HL-60 (cell line): ENCODE measurements at regions not wholly inside any gene's neighbourhood (a gene's known extent, or its start where the extent isn't known, plus 50 kb on each side); places are given as distances from the start of the nearest gene placed in this dataset.

Experiments
- DNase-seq, 2 experiments: peaks; one replicate each; pipeline ENCODE4 v3.0.0-alpha.2; 2010 to 2020; ENCODE audit warnings: low read depth in 1 of 2, low spot score in 1 of 2
- H3K27ac ChIP-seq: fragments of 250-450 bp; sonication (Bioruptor Pico); replicated peaks from 2 replicates; pipeline ENCODE4 v1.5.1; 2020; ENCODE audit warnings: mild to moderate bottlenecking, moderate library complexity
- H3K27me3 ChIP-seq: fragments of 250-450 bp; sonication (Bioruptor Pico); 2 replicates; pipeline ENCODE4 v1.5.1; 2021; ENCODE audit warnings: mild to moderate bottlenecking, moderate library complexity; ENCODE audit not compliant: insufficient read depth, poor library complexity, severe bottlenecking
- H3K4me3 ChIP-seq: replicated peaks from 2 replicates; pipeline ENCODE4 v1.5.1; 2011; ENCODE audit warnings: mild to moderate bottlenecking, control low read depth, low read length; ENCODE audit not compliant: insufficient read depth
- CTCF ChIP-seq: IDR thresholded peaks from one replicate; pipeline ENCODE4 v1.5.1; 2011; ENCODE audit warnings: low read length, control low read depth, inconsistent platforms; ENCODE audit not compliant: insufficient read depth
- GABPA ChIP-seq: IDR thresholded peaks from 2 replicates; pipeline ENCODE4 v1.6.1; 2012; ENCODE audit warnings: low read depth
- POLR2AphosphoS5 ChIP-seq: IDR thresholded peaks from 2 replicates; pipeline ENCODE4 v1.6.1; 2012; ENCODE audit warnings: low read depth
- REST ChIP-seq: IDR thresholded peaks from 2 replicates; pipeline ENCODE4 v1.6.1; 2012; ENCODE audit warnings: low read depth; ENCODE audit not compliant: insufficient replicate concordance
- SPI1 ChIP-seq: IDR thresholded peaks from 2 replicates; pipeline ENCODE4 v1.6.1; 2012; ENCODE audit warnings: low read depth, mild to moderate bottlenecking, borderline replicate concordance

- no peak for DNase-seq
- TF ChIP-seq REST: no peak
- TF ChIP-seq POLR2AphosphoS5: no peak
- no peak for TF ChIP-seq CTCF
- TF ChIP-seq GABPA: no peak
- no peak for TF ChIP-seq SPI1
These were observed 201.8 kb downstream of the DRD1 start for GRCh38 chr5:175242207-175242606.

GRCh38 chr5:175238326-175238725 lies 205.7 kb downstream of the DRD1 start:
- TF ChIP-seq CTCF (no peak), REST (no peak), GABPA (no peak), SPI1 (no peak), POLR2AphosphoS5 (no peak)
- DNase-seq: no peak
- Histone ChIP-seq H3K4me3 (no peak overlapping the region), H3K27ac (no peak overlapping the region), H3K27me3 (peaks cover 2% of the 10 kb centered on the region)

More at GRCh38 chr5:175242207-175242606, 201.8 kb downstream of the DRD1 start:
- no peak overlapping the region for H3K27ac ChIP-seq
- peaks cover 2% of the 10 kb centered on the region for H3K27me3 ChIP-seq
- no peak overlapping the region for H3K4me3 ChIP-seq

GRCh38 chr5:175236176-175236575 lies 207.8 kb downstream of the DRD1 start:
- no peak overlapping the region for H3K4me3 ChIP-seq
- no peak overlapping the region for H3K27ac ChIP-seq
- H3K27me3 ChIP-seq: peaks cover 2% of the 10 kb centered on the region
- TF ChIP-seq CTCF: no peak
- TF ChIP-seq REST: no peak
- no peak for TF ChIP-seq SPI1
- TF ChIP-seq POLR2AphosphoS5: no peak
- TF ChIP-seq GABPA: no peak
- DNase-seq: no peak
